Suprapubic skin (tissue), 4 donors: ENCODE measurements at regions not wholly inside any gene's neighbourhood (a gene's known extent, or its start where the extent isn't known, plus 50 kb on each side); places are given as distances from the start of the nearest gene placed in this dataset.

Experiments
- EP300 ChIP-seq: sonication (generic); formaldehyde crosslinking; IDR thresholded peaks from one replicate; pipeline ENCODE4 v1.6.1; 2017; ENCODE audit warnings: antibody characterized with exemption
- POLR2A ChIP-seq, 2 donors: fragments of 450-650 bp; IDR thresholded peaks; one replicate each; pipeline ENCODE4 v1.6.1; 2017; ENCODE audit warnings: antibody characterized with exemption in 2 of 2, mild to moderate bottlenecking in 2 of 2, moderate library complexity in 2 of 2
- POLR2AphosphoS5 ChIP-seq, 3 donors: sonication (generic); formaldehyde crosslinking; IDR thresholded peaks; one replicate each; pipeline ENCODE4 v1.6.1; 2017; ENCODE audit warnings: antibody characterized with exemption in 3 of 3
- TF ChIP-seq, protein P1 (sequence below), 2 donors: fragments of 200-600 bp in 1 of 2; fragments of 450-650 bp in 1 of 2; sonication (generic) in 1 of 2; IDR thresholded peaks; one replicate each; pipeline ENCODE4 v1.5.1; 2016 to 2019; ENCODE audit warnings: antibody characterized with exemption in 2 of 2, mild to moderate bottlenecking in 1 of 2, moderate library complexity in 1 of 2

DNA sequence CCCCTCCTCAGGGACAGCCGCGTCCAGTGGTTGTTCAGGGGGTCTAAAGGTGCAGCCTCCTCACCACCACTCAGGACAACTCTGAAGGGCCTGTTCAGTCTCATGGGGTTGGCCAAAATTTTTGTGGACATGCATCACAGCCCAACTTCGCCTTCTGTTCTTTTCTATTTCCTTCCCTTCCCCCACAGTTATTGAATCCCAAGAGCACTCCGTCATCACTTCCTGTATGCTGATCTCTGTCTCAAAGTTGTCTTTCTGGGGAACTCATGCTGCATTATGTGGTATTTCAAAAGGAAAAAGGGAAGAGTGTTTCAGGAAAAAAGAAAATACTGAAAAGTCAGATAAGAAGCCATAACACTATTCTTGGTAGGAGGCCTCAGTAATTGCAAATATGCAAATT, 355.4 kb downstream of the CAAP1 start:
- TF ChIP-seq EP300 (no peak), POLR2A (IDR thresholded peaks at IDR 0.05) (no peak), POLR2AphosphoS5 (IDR thresholded peaks at IDR 0.05) (no peak)
- TF ChIP-seq, protein P1, sequence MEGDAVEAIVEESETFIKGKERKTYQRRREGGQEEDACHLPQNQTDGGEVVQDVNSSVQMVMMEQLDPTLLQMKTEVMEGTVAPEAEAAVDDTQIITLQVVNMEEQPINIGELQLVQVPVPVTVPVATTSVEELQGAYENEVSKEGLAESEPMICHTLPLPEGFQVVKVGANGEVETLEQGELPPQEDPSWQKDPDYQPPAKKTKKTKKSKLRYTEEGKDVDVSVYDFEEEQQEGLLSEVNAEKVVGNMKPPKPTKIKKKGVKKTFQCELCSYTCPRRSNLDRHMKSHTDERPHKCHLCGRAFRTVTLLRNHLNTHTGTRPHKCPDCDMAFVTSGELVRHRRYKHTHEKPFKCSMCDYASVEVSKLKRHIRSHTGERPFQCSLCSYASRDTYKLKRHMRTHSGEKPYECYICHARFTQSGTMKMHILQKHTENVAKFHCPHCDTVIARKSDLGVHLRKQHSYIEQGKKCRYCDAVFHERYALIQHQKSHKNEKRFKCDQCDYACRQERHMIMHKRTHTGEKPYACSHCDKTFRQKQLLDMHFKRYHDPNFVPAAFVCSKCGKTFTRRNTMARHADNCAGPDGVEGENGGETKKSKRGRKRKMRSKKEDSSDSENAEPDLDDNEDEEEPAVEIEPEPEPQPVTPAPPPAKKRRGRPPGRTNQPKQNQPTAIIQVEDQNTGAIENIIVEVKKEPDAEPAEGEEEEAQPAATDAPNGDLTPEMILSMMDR (IDR thresholded peaks at IDR 0.05) = no peak
